GM12875 (cell line): ENCODE measurements at regions not wholly inside any gene's neighbourhood (a gene's known extent, or its start where the extent isn't known, plus 50 kb on each side); places are given as distances from the start of the nearest gene placed in this dataset.

ENCODE experiments used
- H3K4me3 ChIP-seq: one replicate; pipeline ENCODE4 v1.5.1; 2011; ENCODE audit warnings: low read depth, low read length, control low read depth
- TF ChIP-seq, protein P1 (sequence below): IDR thresholded peaks from 2 replicates; pipeline ENCODE4 v1.5.1; 2011; ENCODE audit warnings: low read depth, mild to moderate bottlenecking, control low read depth, inconsistent platforms, low read length, moderate library complexity, borderline replicate concordance; ENCODE audit not compliant: insufficient read depth

DNA sequence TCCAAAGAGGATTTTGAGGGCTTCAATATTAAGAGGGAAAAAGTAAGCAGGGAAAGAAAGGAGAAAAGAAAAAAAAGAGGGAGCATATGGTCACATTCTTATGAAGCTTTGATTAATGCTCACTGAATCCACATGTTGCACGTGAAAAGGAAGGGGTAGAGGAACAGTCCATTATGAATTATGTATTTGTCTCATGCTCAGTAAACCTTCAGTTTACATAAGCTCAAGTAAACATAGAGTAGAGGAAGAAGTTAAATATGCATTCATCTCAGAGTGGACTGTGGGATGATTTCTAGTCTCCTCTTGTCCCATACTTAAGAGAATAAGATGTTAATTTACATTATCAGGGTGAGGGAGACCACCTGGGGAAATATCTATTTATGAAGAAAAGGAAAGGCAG, 334.5 kb downstream of the IPO8 start:
- TF ChIP-seq, protein P1, sequence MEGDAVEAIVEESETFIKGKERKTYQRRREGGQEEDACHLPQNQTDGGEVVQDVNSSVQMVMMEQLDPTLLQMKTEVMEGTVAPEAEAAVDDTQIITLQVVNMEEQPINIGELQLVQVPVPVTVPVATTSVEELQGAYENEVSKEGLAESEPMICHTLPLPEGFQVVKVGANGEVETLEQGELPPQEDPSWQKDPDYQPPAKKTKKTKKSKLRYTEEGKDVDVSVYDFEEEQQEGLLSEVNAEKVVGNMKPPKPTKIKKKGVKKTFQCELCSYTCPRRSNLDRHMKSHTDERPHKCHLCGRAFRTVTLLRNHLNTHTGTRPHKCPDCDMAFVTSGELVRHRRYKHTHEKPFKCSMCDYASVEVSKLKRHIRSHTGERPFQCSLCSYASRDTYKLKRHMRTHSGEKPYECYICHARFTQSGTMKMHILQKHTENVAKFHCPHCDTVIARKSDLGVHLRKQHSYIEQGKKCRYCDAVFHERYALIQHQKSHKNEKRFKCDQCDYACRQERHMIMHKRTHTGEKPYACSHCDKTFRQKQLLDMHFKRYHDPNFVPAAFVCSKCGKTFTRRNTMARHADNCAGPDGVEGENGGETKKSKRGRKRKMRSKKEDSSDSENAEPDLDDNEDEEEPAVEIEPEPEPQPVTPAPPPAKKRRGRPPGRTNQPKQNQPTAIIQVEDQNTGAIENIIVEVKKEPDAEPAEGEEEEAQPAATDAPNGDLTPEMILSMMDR = no peak

DNA sequence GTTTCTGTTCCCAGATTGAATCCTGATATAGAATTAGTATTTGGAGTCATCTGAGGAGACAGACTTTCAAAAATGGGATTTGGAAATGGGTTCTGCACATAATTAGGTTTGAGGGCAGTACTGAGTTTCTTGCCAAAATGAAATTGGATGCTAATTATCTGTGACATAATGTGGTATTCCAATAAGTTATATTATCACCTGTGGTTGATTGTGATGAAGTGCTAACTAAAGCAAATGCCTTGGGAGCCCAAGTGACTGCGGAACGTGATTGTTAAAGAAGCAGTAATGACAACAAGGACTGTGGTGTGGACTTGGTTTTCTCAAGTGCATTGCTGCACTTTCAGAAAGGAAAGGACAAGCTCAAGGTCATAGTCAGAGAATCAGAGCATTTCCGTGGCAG, 337.0 kb downstream of the IPO8 start:
- TF ChIP-seq, protein P1 = no peak
- H3K4me3 ChIP-seq = no peak overlapping the region

More for the DNA sequence above, 334.5 kb downstream of the IPO8 start:
- no peak overlapping the region for H3K4me3 ChIP-seq

DNA sequence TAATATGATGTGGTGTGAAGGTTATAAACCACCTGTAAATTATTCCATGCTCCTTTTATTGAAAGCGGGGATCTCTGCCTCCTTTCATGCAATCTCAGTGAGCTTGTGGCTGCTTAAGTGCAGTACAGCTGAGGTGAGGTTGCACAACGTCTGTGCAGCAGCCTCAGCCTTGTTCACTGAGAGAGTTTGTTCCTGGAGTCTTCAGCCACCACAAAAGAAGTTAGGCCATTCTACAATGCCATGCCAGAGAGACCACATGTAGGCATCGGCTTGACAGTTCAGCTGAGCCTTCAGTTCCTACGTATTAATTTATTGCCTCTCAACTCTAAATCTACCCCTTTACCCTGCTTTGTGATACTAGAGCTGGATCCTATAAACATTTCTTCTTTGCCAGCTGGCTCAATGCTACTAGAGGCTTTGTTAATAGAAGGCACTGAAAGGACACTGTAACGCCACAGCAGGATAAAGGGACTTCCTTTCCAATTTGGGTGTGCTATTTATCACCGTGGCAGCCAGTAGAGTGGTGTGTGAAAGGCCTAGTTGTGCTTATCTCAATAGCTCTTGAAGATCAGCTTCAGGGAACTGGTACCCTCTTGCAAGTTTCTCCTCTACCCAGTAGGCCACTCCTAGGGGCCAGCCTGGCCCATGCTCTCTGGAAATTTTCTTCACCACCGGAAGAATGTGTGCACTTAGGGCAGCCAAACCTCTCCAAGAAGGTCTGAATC, 337.7 kb downstream of the IPO8 start:
- H3K4me3 ChIP-seq = no peak overlapping the region
- TF ChIP-seq, protein P1 = no peak

DNA sequence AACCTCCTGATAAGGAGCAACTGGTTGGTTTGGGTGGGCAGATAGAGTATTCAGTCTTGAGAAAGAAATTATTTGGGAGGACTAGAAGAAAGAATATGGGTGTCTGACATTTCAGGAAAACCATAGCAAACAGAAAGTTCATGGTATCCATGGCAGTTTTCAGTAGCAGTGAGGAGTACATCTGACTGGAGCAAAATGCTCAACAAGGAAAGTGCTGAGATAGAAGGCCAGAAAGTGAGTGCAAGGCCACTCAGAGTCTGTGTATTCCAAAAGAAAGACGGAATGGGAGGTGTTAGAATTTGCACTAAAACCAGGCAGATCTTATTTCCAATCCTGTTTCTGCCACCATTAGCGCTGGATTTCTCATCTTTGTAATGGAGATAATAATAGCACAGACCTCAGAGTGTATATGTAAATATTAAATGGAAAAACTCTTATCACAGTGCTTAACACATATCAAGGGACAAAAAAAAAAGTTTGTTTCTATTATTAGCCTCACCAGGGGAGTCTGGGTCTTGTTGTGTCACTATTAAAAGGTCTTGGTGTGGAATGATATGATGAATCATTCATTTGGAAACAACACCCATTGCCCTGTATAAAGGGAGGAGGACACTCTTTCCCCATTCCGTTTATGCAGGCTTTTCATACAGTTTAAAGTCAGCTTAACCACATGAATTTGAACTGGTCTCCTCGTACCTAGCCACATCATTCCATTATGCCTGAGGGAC, 349.8 kb downstream of the IPO8 start:
- H3K4me3 ChIP-seq = no peak overlapping the region

DNA sequence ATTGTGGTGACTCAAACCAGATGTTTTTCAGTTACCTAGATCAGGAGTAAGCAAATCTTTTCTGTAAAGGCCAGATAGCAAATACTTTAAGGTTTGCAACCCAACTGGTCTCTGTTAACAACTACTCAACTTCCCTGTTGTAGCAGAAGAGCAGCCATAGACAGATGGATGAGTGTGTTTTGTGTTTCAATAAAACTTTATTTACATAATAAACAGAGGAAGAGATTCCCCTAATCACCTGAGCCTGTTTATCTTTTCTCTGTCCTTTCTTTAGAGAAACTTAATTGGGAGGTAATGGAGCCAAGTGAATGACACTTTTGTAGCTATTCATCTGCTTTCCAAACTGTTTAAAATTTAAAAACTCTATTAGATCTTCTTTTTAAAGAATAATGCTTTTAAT, 365.1 kb downstream of the IPO8 start:
- TF ChIP-seq, protein P1 = no peak
- H3K4me3 ChIP-seq = no peak overlapping the region

More for the DNA sequence above, 349.8 kb downstream of the IPO8 start:
- TF ChIP-seq, protein P1 = no peak

DNA sequence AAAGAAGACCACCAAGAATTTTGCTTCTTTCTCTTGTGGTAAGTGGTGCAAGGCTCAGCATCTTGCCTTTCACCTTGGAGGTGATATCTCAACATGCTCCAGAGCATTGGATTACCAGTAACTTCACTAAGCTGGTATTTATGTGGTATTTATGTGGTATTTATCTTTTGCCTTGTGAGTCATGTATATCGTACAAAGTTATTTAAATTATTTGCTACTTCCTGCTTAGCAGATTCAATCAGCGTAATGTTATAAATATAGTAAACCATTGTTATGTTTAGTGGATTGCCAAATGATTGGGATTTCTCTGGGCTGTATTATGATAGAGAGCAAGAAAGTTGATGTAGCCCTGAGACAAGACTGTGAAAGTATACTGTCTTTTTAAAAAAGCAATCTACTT, 366.4 kb downstream of the IPO8 start:
- TF ChIP-seq, protein P1 = no peak
- H3K4me3 ChIP-seq = no peak overlapping the region

DNA sequence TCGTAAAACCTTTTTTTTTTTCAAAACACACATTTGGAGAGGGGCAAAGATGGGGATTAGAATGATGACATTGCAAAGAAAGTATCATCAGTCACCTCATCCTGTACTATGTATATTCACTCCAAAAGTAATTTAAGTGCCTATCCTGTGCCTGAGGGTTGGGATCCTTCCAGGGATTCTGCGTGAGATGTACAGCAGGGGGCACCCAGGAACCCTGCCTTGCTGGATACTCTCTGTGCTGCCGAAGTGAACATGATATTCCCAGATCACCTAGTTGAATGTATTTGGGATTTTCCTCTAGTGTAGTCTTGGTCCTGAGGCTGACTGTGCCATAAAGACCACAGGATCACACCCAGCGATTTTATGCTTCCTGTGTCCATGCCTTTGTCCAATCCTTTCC, 372.7 kb downstream of the IPO8 start:
- TF ChIP-seq, protein P1 = no peak
- no peak overlapping the region for H3K4me3 ChIP-seq
